Thyroid gland (tissue), 4 donors: ENCODE measurements at regions not wholly inside any gene's neighbourhood (a gene's known extent, or its start where the extent isn't known, plus 50 kb on each side); places are given as distances from the start of the nearest gene placed in this dataset.

Source experiments
- DNase-seq, 2 donors: peaks; one replicate each; pipeline ENCODE4 v3.0.0-alpha.2; 2019
- H3K27ac ChIP-seq, 3 donors: fragments of 200-600 bp; sonication (generic); 1 replicate in 2 of 3; 2 replicates in 1 of 3; pipeline ENCODE4 v1.5.1; 2016 to 2019; ENCODE audit warnings: mild to moderate bottlenecking in 1 of 3, moderate library complexity in 1 of 3
- H3K27me3 ChIP-seq: fragments of 200-600 bp; sonication (generic); one replicate; pipeline ENCODE4 v1.5.1; 2019
- H3K36me3 ChIP-seq, 2 donors: fragments of 200-600 bp; sonication (generic); one replicate each; pipeline ENCODE4 v1.5.1; 2016 to 2019
- H3K4me1 ChIP-seq, 2 donors: fragments of 200-600 bp; sonication (generic); one replicate each; pipeline ENCODE4 v1.5.1; 2017 to 2019
- H3K4me3 ChIP-seq, 3 donors: fragments of 200-600 bp; sonication (generic); replicated peaks in 1 of 3; 1 replicate in 2 of 3; 2 replicates in 1 of 3; pipeline ENCODE4 v1.5.1; 2016; ENCODE audit warnings: mild to moderate bottlenecking in 1 of 3
- H3K9me3 ChIP-seq: fragments of 200-600 bp; sonication (generic); one replicate; pipeline ENCODE4 v1.5.1; 2017
- CTCF ChIP-seq, 6 experiments: fragments of 200-600 bp in 3 of 6; fragments of 450-650 bp in 3 of 6; sonication (generic) in 3 of 6; IDR thresholded peaks; one replicate each; pipeline ENCODE4 v1.5.1; 2016 to 2019; ENCODE audit warnings: antibody characterized with exemption in 6 of 6, mild to moderate bottlenecking in 2 of 6, inconsistent platforms in 1 of 6, moderate library complexity in 1 of 6
- POLR2A ChIP-seq, 2 donors: fragments of 450-650 bp; IDR thresholded peaks; one replicate each; pipeline ENCODE4 v1.6.1; 2017; ENCODE audit warnings: antibody characterized with exemption in 2 of 2, mild to moderate bottlenecking in 2 of 2, moderate library complexity in 1 of 2
- WGBS, 2 donors: methylation state at CpG; one replicate each; pipeline ENCODE4 v1.1.5; 2017; 5-methylcytosine and 5-hydroxymethylcytosine counted together
- intact Hi-C: fragments of 100-400 bp; cut with DNase I; formaldehyde crosslinking; loops from one replicate; pipeline ENCODE4 v1.15.1; 2023

GRCh38 chr10:20726381-20726780, 170.7 kb downstream of the NEBL start:
- no peaks in the 10 kb centered on the region for H3K27me3 ChIP-seq
- DNase-seq = no peak
- H3K4me3 ChIP-seq = no peak overlapping the region
- intact Hi-C loops = no loop called here
- 85 to 99% methylated on average over 3 of the region's 3 CpGs for WGBS, 2 donors
- no peaks in the 10 kb centered on the region for H3K9me3 ChIP-seq
- H3K4me1 ChIP-seq = no peaks in the 10 kb centered on the region
- no peaks in the 10 kb centered on the region for H3K36me3 ChIP-seq
- TF ChIP-seq CTCF (IDR thresholded peaks at IDR 0.05) (no peak), POLR2A (IDR thresholded peaks at IDR 0.05) (no peak)
- no peak overlapping the region for H3K27ac ChIP-seq

GRCh38 chr10:20714979-20715378, 182.1 kb downstream of the NEBL start:
- Histone ChIP-seq H3K4me1 (no peaks in the 10 kb centered on the region), H3K9me3 (no peaks in the 10 kb centered on the region), H3K4me3 (no peak overlapping the region), H3K27me3 (no peaks in the 10 kb centered on the region), H3K36me3 (no peaks in the 10 kb centered on the region), H3K27ac (no peak overlapping the region)
- intact Hi-C loops = no loop called here
- no peak for TF ChIP-seq CTCF (IDR thresholded peaks at IDR 0.05)
- WGBS, 2 donors = 69 to 77% methylated on average over 1 of the region's 1 CpG
- no peak for DNase-seq

GRCh38 chr10:20714518-20714917, 182.6 kb downstream of the NEBL start:
- Histone ChIP-seq H3K27ac (no peak overlapping the region), H3K9me3 (no peaks in the 10 kb centered on the region), H3K27me3 (no peaks in the 10 kb centered on the region), H3K36me3 (no peaks in the 10 kb centered on the region), H3K4me1 (no peaks in the 10 kb centered on the region), H3K4me3 (no peak overlapping the region)
- DNase-seq = no peak
- TF ChIP-seq POLR2A (IDR thresholded peaks at IDR 0.05) = no peak
- TF ChIP-seq CTCF (IDR thresholded peaks at IDR 0.05) = no peak
- intact Hi-C loops = no loop called here
- WGBS, 2 donors = 0 to 47% methylated on average over 1 of the region's 1 CpG

- Histone ChIP-seq H3K9me3 (no peaks in the 10 kb centered on the region), H3K36me3 (no peaks in the 10 kb centered on the region), H3K4me3 (no peak overlapping the region), H3K27me3 (no peaks in the 10 kb centered on the region), H3K4me1 (no peaks in the 10 kb centered on the region), H3K27ac (no peak overlapping the region)
- TF ChIP-seq CTCF (IDR thresholded peaks at IDR 0.05) (no peak), POLR2A (IDR thresholded peaks at IDR 0.05) (no peak)
- intact Hi-C loops = no loop called here
- DNase-seq = no peak
- 81 to 86% methylated on average over 1 of the region's 1 CpG for WGBS, 2 donors
Measured at GRCh38 chr10:20713420-20713819, 183.7 kb downstream of the NEBL start.

- no peaks in the 10 kb centered on the region for H3K9me3 ChIP-seq
- H3K4me3 ChIP-seq = no peak overlapping the region
- TF ChIP-seq POLR2A (IDR thresholded peaks at IDR 0.05) = no peak
- TF ChIP-seq CTCF (IDR thresholded peaks at IDR 0.05) = no peak
- WGBS, 2 donors = 41 to 61% methylated on average over 1 of the region's 1 CpG
- no peaks in the 10 kb centered on the region for H3K36me3 ChIP-seq
- H3K27ac ChIP-seq = no peak overlapping the region
- intact Hi-C loops = no loop called here
- DNase-seq = no peak
- no peaks in the 10 kb centered on the region for H3K4me1 ChIP-seq
- no peaks in the 10 kb centered on the region for H3K27me3 ChIP-seq
Measured at GRCh38 chr10:20712774-20713173, 184.3 kb downstream of the NEBL start.
